Omental fat pad (tissue), 3 donors: ENCODE measurements at regions not wholly inside any gene's neighbourhood (a gene's known extent, or its start where the extent isn't known, plus 50 kb on each side); places are given as distances from the start of the nearest gene placed in this dataset.

Experiments used
- ATAC-seq: fragments of 150-250 bp; one replicate; pipeline ENCODE4 v1.9.1; 2016; ENCODE audit warnings: mild to moderate bottlenecking, moderate library complexity; ENCODE audit not compliant: low FRiP score
- DNase-seq: peaks from one replicate; pipeline ENCODE4 v3.0.0-alpha.2; 2019; ENCODE audit warnings: low spot score
- TF ChIP-seq, protein P1 (sequence below), 3 donors: fragments of 450-650 bp; IDR thresholded peaks; one replicate each; pipeline ENCODE4 v1.5.1; 2016 to 2017; ENCODE audit warnings: antibody characterized with exemption in 3 of 3, mild to moderate bottlenecking in 3 of 3, moderate library complexity in 2 of 3

DNA sequence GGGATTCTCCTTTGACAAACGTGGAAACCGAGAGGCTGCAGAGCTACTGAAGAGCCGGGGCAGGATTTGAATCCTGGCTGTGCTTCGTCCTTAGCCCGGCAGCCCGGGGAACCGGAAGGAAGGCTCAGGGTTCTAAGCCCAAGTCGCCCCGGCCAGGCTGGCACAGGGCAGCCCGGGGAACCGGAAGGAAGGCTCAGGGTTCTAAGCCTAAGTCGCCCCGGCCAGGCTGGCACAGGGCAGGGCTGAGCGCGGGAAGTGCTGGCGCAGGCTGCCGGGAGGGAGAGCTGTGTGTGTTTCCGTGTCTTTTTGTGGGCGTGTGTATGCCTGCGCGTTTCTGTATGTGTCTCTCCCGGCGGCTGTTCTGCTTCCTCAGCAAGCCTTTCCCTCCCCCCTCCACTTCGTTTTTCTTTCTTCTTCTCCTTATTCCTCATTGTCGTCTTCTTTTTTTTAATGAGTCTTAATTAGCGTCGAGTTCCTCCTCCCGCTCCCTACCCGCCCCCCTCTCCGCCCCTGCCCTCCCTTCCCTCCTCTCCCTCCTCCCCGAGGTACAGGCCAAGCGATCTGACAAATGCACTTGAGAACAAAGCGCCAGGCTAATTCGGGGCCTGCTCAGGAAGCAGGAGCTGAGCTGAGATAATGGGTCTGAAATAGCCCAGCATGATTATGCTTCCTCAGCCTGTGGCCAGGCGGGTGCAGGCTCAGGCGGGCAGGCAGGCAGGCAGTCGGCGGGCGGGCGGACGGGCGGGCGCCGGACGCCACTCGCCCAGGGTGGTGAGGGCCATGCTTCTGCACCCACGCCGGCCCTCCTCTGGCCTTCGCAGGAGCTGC is 65.9 kb downstream of the EFNB1 start:
- ATAC-seq = peak; percentile 72
- DNase-seq = no peak
- TF ChIP-seq, protein P1, sequence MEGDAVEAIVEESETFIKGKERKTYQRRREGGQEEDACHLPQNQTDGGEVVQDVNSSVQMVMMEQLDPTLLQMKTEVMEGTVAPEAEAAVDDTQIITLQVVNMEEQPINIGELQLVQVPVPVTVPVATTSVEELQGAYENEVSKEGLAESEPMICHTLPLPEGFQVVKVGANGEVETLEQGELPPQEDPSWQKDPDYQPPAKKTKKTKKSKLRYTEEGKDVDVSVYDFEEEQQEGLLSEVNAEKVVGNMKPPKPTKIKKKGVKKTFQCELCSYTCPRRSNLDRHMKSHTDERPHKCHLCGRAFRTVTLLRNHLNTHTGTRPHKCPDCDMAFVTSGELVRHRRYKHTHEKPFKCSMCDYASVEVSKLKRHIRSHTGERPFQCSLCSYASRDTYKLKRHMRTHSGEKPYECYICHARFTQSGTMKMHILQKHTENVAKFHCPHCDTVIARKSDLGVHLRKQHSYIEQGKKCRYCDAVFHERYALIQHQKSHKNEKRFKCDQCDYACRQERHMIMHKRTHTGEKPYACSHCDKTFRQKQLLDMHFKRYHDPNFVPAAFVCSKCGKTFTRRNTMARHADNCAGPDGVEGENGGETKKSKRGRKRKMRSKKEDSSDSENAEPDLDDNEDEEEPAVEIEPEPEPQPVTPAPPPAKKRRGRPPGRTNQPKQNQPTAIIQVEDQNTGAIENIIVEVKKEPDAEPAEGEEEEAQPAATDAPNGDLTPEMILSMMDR (IDR thresholded peaks at IDR 0.05) = no peak

DNA sequence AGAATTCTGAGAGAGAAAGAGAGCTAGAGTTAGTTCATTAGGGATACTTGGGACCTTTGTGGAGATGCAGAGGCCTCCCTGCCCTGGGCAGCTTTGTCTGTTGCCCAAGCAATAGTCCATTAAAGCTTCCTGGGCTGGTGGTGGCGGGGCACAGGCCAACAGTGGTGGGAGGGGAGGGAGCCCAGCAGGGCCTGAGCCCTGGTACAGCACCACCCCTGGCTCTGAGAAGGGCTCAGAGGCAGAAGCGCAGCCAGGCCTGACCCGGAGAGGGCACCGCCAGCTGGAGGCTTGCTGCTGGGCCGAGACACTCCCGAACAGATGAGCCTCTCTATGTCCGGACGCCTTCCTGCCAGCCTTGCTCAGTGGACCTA is 65.3 kb downstream of the EFNB1 start:
- TF ChIP-seq, protein P1 (IDR thresholded peaks at IDR 0.05) = no peak
- DNase-seq (no peak), ATAC-seq (peak; percentile 30)

DNA sequence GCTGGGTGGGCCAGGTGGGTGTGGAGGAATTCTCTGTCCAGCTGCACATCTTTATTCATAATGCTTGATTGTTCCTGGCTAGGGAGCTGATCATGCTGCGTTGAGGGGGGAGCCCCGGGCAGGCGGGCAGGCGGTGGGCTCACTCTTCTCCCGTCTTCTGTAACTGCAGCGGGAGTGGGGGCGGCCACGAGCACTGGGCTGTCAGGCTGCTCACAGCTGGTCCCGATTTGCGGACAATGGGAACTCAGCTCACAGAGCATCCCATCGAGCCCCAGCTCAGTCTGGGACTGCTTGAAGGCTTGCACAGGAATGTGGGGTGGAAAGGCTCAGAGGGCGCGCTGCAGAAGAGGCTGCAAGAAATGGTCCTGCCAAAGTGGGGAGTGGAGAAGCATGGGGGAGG is 63.8 kb downstream of the EFNB1 start:
- DNase-seq = no peak
- TF ChIP-seq, protein P1 (IDR thresholded peaks at IDR 0.05) = no peak
- no peak for ATAC-seq

DNA sequence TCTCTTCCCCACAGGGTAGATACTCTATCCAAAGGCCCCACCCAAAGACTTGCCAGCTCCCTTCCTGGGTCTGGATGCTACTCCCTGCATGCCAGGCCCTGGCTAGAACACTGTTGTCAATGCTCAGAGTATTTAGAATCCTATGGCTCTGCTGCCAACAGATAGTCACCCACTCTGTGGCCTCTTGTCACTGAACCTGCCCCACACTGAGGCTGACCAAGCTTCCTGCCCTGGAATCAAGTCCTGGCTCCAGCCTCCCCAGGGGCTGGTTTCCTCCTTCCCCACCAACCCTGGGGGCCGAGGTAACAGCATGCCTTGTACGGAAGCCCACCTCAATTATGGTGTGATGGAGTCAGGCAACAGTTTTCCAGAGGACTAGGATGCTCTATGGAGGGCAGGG is 63.3 kb downstream of the EFNB1 start:
- ATAC-seq = no peak
- DNase-seq = no peak
- TF ChIP-seq, protein P1 (IDR thresholded peaks at IDR 0.05) = no peak
